ENCODE measurements at regions not wholly inside any gene's neighbourhood (a gene's known extent, or its start where the extent isn't known, plus 50 kb on each side); places are given as distances from the start of the nearest gene placed in this dataset.

GRCh38 chr22:22080270-22080669 lies 97.7 kb upstream of the TOP3B start:
- Histone ChIP-seq H3K4me3 (ENCODE audit: insufficient read depth, low read depth, low read length) (no peak overlapping the region), H3K27ac (ENCODE audit: insufficient read depth, low read depth, low read length, poor library complexity, severe bottlenecking) (no peak overlapping the region), H3K4me1 (ENCODE audit: control insufficient read depth, insufficient read depth, low read length) (no peaks in the 10 kb centered on the region), H3K27me3 (ENCODE audit: control insufficient read depth, insufficient read depth, low read length, poor library complexity, severe bottlenecking) (peaks cover 99% of the 10 kb centered on the region), H3K9me3 (ENCODE audit: control insufficient read depth, low read length) (no peaks in the 10 kb centered on the region), H3K36me3 (ENCODE audit: control insufficient read depth, insufficient read depth, low read length) (no peaks in the 10 kb centered on the region)
- 71 to 74% methylated on average over 2 of the region's 2 CpGs for WGBS, 2 experiments

GRCh38 chr22:22079404-22080148 lies 97.0 kb upstream of the TOP3B start:
- H3K4me3 ChIP-seq (ENCODE audit: insufficient read depth, low read depth, low read length), result no peak overlapping the region
- H3K27ac ChIP-seq (ENCODE audit: insufficient read depth, low read depth, low read length, poor library complexity, severe bottlenecking), result no peak overlapping the region

GRCh38 chr22:22078329-22078728 lies 95.7 kb upstream of the TOP3B start:
- H3K27ac ChIP-seq (ENCODE audit: insufficient read depth, low read depth, low read length, poor library complexity, severe bottlenecking), result no peak overlapping the region
- no peaks in the 10 kb centered on the region for H3K9me3 ChIP-seq (ENCODE audit: control insufficient read depth, low read length)
- no peaks in the 10 kb centered on the region for H3K36me3 ChIP-seq (ENCODE audit: control insufficient read depth, insufficient read depth, low read length)
- WGBS, 2 experiments, result 61 to 62% methylated on average over 1 of the region's 1 CpG
- no peak overlapping the region for H3K4me3 ChIP-seq (ENCODE audit: insufficient read depth, low read depth, low read length)
- H3K4me1 ChIP-seq (ENCODE audit: control insufficient read depth, insufficient read depth, low read length), result peaks cover 4% of the 10 kb centered on the region
- peaks cover 95% of the 10 kb centered on the region for H3K27me3 ChIP-seq (ENCODE audit: control insufficient read depth, insufficient read depth, low read length, poor library complexity, severe bottlenecking)

More at GRCh38 chr22:22079404-22080148, 97.0 kb upstream of the TOP3B start:
- no peaks in the 10 kb centered on the region for H3K9me3 ChIP-seq (ENCODE audit: control insufficient read depth, low read length)
- H3K36me3 ChIP-seq (ENCODE audit: control insufficient read depth, insufficient read depth, low read length), result no peaks in the 10 kb centered on the region
- peaks cover 99% of the 10 kb centered on the region for H3K27me3 ChIP-seq (ENCODE audit: control insufficient read depth, insufficient read depth, low read length, poor library complexity, severe bottlenecking)
- WGBS, 2 experiments, result 69 to 85% methylated on average over 5 to 6 of the region's 6 CpGs
- no peaks in the 10 kb centered on the region for H3K4me1 ChIP-seq (ENCODE audit: control insufficient read depth, insufficient read depth, low read length)

GRCh38 chr22:22076932-22077703 lies 94.5 kb upstream of the TOP3B start:
- H3K4me3 ChIP-seq (ENCODE audit: insufficient read depth, low read depth, low read length), result no peak overlapping the region
- peaks cover 4% of the 10 kb centered on the region for H3K4me1 ChIP-seq (ENCODE audit: control insufficient read depth, insufficient read depth, low read length)
- WGBS, 2 experiments, result 84 to 86% methylated on average over 3 of the region's 4 CpGs
- H3K36me3 ChIP-seq (ENCODE audit: control insufficient read depth, insufficient read depth, low read length), result no peaks in the 10 kb centered on the region
- no peaks in the 10 kb centered on the region for H3K9me3 ChIP-seq (ENCODE audit: control insufficient read depth, low read length)
- H3K27me3 ChIP-seq (ENCODE audit: control insufficient read depth, insufficient read depth, low read length, poor library complexity, severe bottlenecking), result peaks cover 84% of the 10 kb centered on the region
- no peak overlapping the region for H3K27ac ChIP-seq (ENCODE audit: insufficient read depth, low read depth, low read length, poor library complexity, severe bottlenecking)

GRCh38 chr22:22076361-22076760 lies 93.8 kb upstream of the TOP3B start:
- Histone ChIP-seq H3K36me3 (ENCODE audit: control insufficient read depth, insufficient read depth, low read length) (no peaks in the 10 kb centered on the region), H3K27me3 (ENCODE audit: control insufficient read depth, insufficient read depth, low read length, poor library complexity, severe bottlenecking) (peaks cover 81% of the 10 kb centered on the region), H3K4me3 (ENCODE audit: insufficient read depth, low read depth, low read length) (no peak overlapping the region), H3K9me3 (ENCODE audit: control insufficient read depth, low read length) (no peaks in the 10 kb centered on the region), H3K4me1 (ENCODE audit: control insufficient read depth, insufficient read depth, low read length) (peaks cover 4% of the 10 kb centered on the region), H3K27ac (ENCODE audit: insufficient read depth, low read depth, low read length, poor library complexity, severe bottlenecking) (no peak overlapping the region)

GRCh38 chr22:22075382-22076163 lies 93.0 kb upstream of the TOP3B start:
- Histone ChIP-seq H3K27me3 (ENCODE audit: control insufficient read depth, insufficient read depth, low read length, poor library complexity, severe bottlenecking) (peaks cover 77% of the 10 kb centered on the region), H3K27ac (ENCODE audit: insufficient read depth, low read depth, low read length, poor library complexity, severe bottlenecking) (no peak overlapping the region), H3K36me3 (ENCODE audit: control insufficient read depth, insufficient read depth, low read length) (no peaks in the 10 kb centered on the region), H3K4me3 (ENCODE audit: insufficient read depth, low read depth, low read length) (no peak overlapping the region), H3K9me3 (ENCODE audit: control insufficient read depth, low read length) (no peaks in the 10 kb centered on the region), H3K4me1 (ENCODE audit: control insufficient read depth, insufficient read depth, low read length) (peaks cover 4% of the 10 kb centered on the region)
- 91 to 92% methylated on average over 12 of the region's 12 CpGs for WGBS, 2 experiments

GRCh38 chr22:22074634-22075381 lies 92.2 kb upstream of the TOP3B start:
- Histone ChIP-seq H3K4me1 (ENCODE audit: control insufficient read depth, insufficient read depth, low read length) (peaks cover 4% of the 10 kb centered on the region), H3K4me3 (ENCODE audit: insufficient read depth, low read depth, low read length) (no peak overlapping the region), H3K27ac (ENCODE audit: insufficient read depth, low read depth, low read length, poor library complexity, severe bottlenecking) (no peak overlapping the region), H3K9me3 (ENCODE audit: control insufficient read depth, low read length) (no peaks in the 10 kb centered on the region), H3K36me3 (ENCODE audit: control insufficient read depth, insufficient read depth, low read length) (no peaks in the 10 kb centered on the region), H3K27me3 (ENCODE audit: control insufficient read depth, insufficient read depth, low read length, poor library complexity, severe bottlenecking) (peaks cover 77% of the 10 kb centered on the region)
- 0% methylated on average over 1 of the region's 1 CpG for WGBS, 2 experiments

GRCh38 chr22:22073769-22074561 lies 91.4 kb upstream of the TOP3B start:
- Histone ChIP-seq H3K4me1 (ENCODE audit: control insufficient read depth, insufficient read depth, low read length) (peaks cover 4% of the 10 kb centered on the region), H3K9me3 (ENCODE audit: control insufficient read depth, low read length) (no peaks in the 10 kb centered on the region), H3K36me3 (ENCODE audit: control insufficient read depth, insufficient read depth, low read length) (no peaks in the 10 kb centered on the region), H3K27ac (ENCODE audit: insufficient read depth, low read depth, low read length, poor library complexity, severe bottlenecking) (no peak overlapping the region), H3K4me3 (ENCODE audit: insufficient read depth, low read depth, low read length) (no peak overlapping the region), H3K27me3 (ENCODE audit: control insufficient read depth, insufficient read depth, low read length, poor library complexity, severe bottlenecking) (peaks cover 77% of the 10 kb centered on the region)
- WGBS, 2 experiments, result 81 to 83% methylated on average over 5 of the region's 5 CpGs

GRCh38 chr22:22072169-22072836 lies 89.7 kb upstream of the TOP3B start:
- peaks cover 78% of the 10 kb centered on the region for H3K27me3 ChIP-seq (ENCODE audit: control insufficient read depth, insufficient read depth, low read length, poor library complexity, severe bottlenecking)
- peaks cover 4% of the 10 kb centered on the region for H3K4me1 ChIP-seq (ENCODE audit: control insufficient read depth, insufficient read depth, low read length)
- no peaks in the 10 kb centered on the region for H3K9me3 ChIP-seq (ENCODE audit: control insufficient read depth, low read length)
- no peaks in the 10 kb centered on the region for H3K36me3 ChIP-seq (ENCODE audit: control insufficient read depth, insufficient read depth, low read length)
- H3K4me3 ChIP-seq (ENCODE audit: insufficient read depth, low read depth, low read length), result no peak overlapping the region
- WGBS, 2 experiments, result 98 to 100% methylated on average over 2 of the region's 2 CpGs
- no peak overlapping the region for H3K27ac ChIP-seq (ENCODE audit: insufficient read depth, low read depth, low read length, poor library complexity, severe bottlenecking)
